Fibroblast of lung (primary cell): ENCODE measurements at regions not wholly inside any gene's neighbourhood (a gene's known extent, or its start where the extent isn't known, plus 50 kb on each side); places are given as distances from the start of the nearest gene placed in this dataset.

Experiments used
- EZH2 ChIP-seq: IDR thresholded peaks from 2 replicates; pipeline ENCODE4 v1.5.1; 2012; ENCODE audit warnings: low read length, control low read depth, mild to moderate bottlenecking; ENCODE audit errors: missing control alignments
- TF ChIP-seq, protein P1 (sequence below), 2 donors: IDR thresholded peaks in 1 of 2; conservative IDR thresholded peaks in 1 of 2; 1 replicate in 1 of 2; 2 replicates in 1 of 2; pipeline ENCODE4 v1.5.1; 2011 to 2012; ENCODE audit warnings: low read length in 2 of 2, control low read depth in 1 of 2, inconsistent platforms in 1 of 2, low read depth in 1 of 2, mild to moderate bottlenecking in 1 of 2

DNA sequence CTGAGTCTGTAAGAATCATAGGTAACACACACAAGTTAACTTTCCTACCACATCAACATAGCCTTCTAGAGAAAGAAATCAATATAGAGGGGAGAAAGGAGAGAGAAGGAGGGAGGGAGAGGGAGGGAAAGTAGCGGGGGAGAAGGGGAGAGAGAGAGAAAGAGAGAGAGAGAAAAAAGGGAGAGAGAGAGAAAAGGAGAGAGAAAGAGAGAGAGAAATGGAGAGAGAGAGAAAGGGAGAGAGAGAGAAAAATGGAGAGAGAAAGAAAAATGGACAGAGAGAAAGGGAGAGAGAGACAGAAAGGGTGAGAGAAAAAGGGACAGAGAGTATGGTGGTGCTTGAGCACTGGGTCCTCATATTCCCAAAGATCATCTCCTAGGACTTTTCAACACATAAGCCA is 591.7 kb downstream of the ZEB2 start:
- TF ChIP-seq, protein P1, sequence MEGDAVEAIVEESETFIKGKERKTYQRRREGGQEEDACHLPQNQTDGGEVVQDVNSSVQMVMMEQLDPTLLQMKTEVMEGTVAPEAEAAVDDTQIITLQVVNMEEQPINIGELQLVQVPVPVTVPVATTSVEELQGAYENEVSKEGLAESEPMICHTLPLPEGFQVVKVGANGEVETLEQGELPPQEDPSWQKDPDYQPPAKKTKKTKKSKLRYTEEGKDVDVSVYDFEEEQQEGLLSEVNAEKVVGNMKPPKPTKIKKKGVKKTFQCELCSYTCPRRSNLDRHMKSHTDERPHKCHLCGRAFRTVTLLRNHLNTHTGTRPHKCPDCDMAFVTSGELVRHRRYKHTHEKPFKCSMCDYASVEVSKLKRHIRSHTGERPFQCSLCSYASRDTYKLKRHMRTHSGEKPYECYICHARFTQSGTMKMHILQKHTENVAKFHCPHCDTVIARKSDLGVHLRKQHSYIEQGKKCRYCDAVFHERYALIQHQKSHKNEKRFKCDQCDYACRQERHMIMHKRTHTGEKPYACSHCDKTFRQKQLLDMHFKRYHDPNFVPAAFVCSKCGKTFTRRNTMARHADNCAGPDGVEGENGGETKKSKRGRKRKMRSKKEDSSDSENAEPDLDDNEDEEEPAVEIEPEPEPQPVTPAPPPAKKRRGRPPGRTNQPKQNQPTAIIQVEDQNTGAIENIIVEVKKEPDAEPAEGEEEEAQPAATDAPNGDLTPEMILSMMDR (conservative IDR thresholded peaks at IDR 0.05 in 1 of 2, IDR thresholded peaks at IDR 0.05 in 1 of 2; ENCODE audit: low read depth in 1 of 2, low read length in 2 of 2), result no peak
- TF ChIP-seq EZH2, result no peak
